HG02938 (cell line): ENCODE measurements at regions not wholly inside any gene's neighbourhood (a gene's known extent, or its start where the extent isn't known, plus 50 kb on each side); places are given as distances from the start of the nearest gene placed in this dataset.
"Not testable (repeated sequence)": the region's sequence is repeated elsewhere in the genome, so short reads cannot be mapped to it uniquely, and the experiment has no call there.

Experiments
- ATAC-seq: cut with Tn5 transposase; IDR thresholded peaks from one replicate; pipeline ENCODE4 v1.9.1; 2021; ENCODE audit warnings: mild to moderate bottlenecking, moderate library complexity; ENCODE audit not compliant: unreplicated experiment

- ATAC-seq: peak; percentile 78
Measured at GRCh38 chr6:27132532-27133280, 114.8 kb upstream of the PRSS16 start.

- ATAC-seq: no peak
Measured at GRCh38 chr6:27133281-27134227, 113.9 kb upstream of the PRSS16 start.

- no peak for ATAC-seq
Measured at GRCh38 chr6:27135087-27135657, 112.3 kb upstream of the PRSS16 start.

GRCh38 chr6:27136077-27136644 is 111.3 kb upstream of the PRSS16 start:
- no peak for ATAC-seq

- ATAC-seq: no peak
Measured at GRCh38 chr6:27136978-27137814, 110.3 kb upstream of the PRSS16 start.

GRCh38 chr6:27138406-27138805 is 109.1 kb upstream of the PRSS16 start:
- no peak for ATAC-seq

GRCh38 chr6:27138837-27139755 is 108.4 kb upstream of the PRSS16 start:
- ATAC-seq: peak; percentile 71

GRCh38 chr6:27139756-27140579 is 107.5 kb upstream of the PRSS16 start:
- ATAC-seq: peak; percentile 15

GRCh38 chr6:27140999-27141528 is 106.4 kb upstream of the PRSS16 start:
- no peak for ATAC-seq

- ATAC-seq: no peak
Measured at GRCh38 chr6:27141529-27142015, 105.9 kb upstream of the PRSS16 start.

GRCh38 chr6:27143020-27143388 is 104.5 kb upstream of the PRSS16 start:
- not testable (repeated sequence) for ATAC-seq

GRCh38 chr6:27143474-27144026 is 104.0 kb upstream of the PRSS16 start:
- ATAC-seq: no peak

GRCh38 chr6:27144740-27145079 is 102.8 kb upstream of the PRSS16 start:
- ATAC-seq: no peak

- peak; percentile 28 for ATAC-seq
Measured at GRCh38 chr6:27145731-27146455, 101.6 kb upstream of the PRSS16 start.

- not testable (repeated sequence) for ATAC-seq
Measured at GRCh38 chr6:27146456-27146705, 101.1 kb upstream of the PRSS16 start.

GRCh38 chr6:27146706-27147505 is 100.6 kb upstream of the PRSS16 start:
- ATAC-seq: peak; percentile 81

GRCh38 chr6:27148404-27148795 is 99.1 kb upstream of the PRSS16 start:
- no peak for ATAC-seq
